ENCODE measurements at regions not wholly inside any gene's neighbourhood (a gene's known extent, or its start where the extent isn't known, plus 50 kb on each side); places are given as distances from the start of the nearest gene placed in this dataset.
"Not testable (repeated sequence)": the region's sequence is repeated elsewhere in the genome, so short reads cannot be mapped to it uniquely, and the experiment has no call there.

GRCh38 chr1:72375226-72375625 lies 92.9 kb upstream of the NEGR1 start:
- intact Hi-C loops (cut with DNase I, micrococcal nuclease) = no loop called here
- no peak overlapping the region for H3K4me3 ChIP-seq

GRCh38 chr1:72371259-72372035 lies 89.1 kb upstream of the NEGR1 start:
- Histone ChIP-seq H3K4me1 (ENCODE audit: low read depth) (no peaks in the 10 kb centered on the region), H3K9me3 (no peaks in the 10 kb centered on the region), H3K36me3 (ENCODE audit: low read depth) (no peaks in the 10 kb centered on the region), H3K4me3 (no peak overlapping the region)
- TF ChIP-seq CTCF (IDR thresholded peaks at IDR 0.05) = no peak
- intact Hi-C loops (cut with DNase I, micrococcal nuclease) = no loop called here
- ATAC-seq = no peak
- no peak for DNase-seq

More at GRCh38 chr1:72375226-72375625, 92.9 kb upstream of the NEGR1 start:
- Histone ChIP-seq H3K36me3 (ENCODE audit: low read depth) (no peaks in the 10 kb centered on the region), H3K9me3 (no peaks in the 10 kb centered on the region), H3K4me1 (ENCODE audit: low read depth) (no peaks in the 10 kb centered on the region)
- TF ChIP-seq CTCF (IDR thresholded peaks at IDR 0.05) = no peak
- DNase-seq = no peak
- no peak for ATAC-seq

- H3K36me3 ChIP-seq (ENCODE audit: low read depth); DNase-seq; ATAC-seq; intact Hi-C loops (cut with DNase I, micrococcal nuclease); H3K4me3 ChIP-seq; H3K9me3 ChIP-seq; H3K4me1 ChIP-seq (ENCODE audit: low read depth): not testable (repeated sequence)
Measured at GRCh38 chr1:72370836-72371235, 88.5 kb upstream of the NEGR1 start.

- DNase-seq (no peak), ATAC-seq (no peak)
- H3K4me1 ChIP-seq (ENCODE audit: low read depth) = no peaks in the 10 kb centered on the region
- intact Hi-C loops (cut with DNase I, micrococcal nuclease) = no loop called here
- H3K4me3 ChIP-seq = no peak overlapping the region
- H3K36me3 ChIP-seq (ENCODE audit: low read depth) = no peaks in the 10 kb centered on the region
- no peak for TF ChIP-seq CTCF (IDR thresholded peaks at IDR 0.05)
- H3K9me3 ChIP-seq = no peaks in the 10 kb centered on the region
Measured at GRCh38 chr1:72369069-72369757, 86.9 kb upstream of the NEGR1 start.

- no peaks in the 10 kb centered on the region for H3K36me3 ChIP-seq (ENCODE audit: low read depth)
- no peak overlapping the region for H3K4me3 ChIP-seq
- intact Hi-C loops (cut with DNase I, micrococcal nuclease) = no loop called here
- ATAC-seq = no peak
- H3K4me1 ChIP-seq (ENCODE audit: low read depth) = no peaks in the 10 kb centered on the region
- no peak for DNase-seq
- TF ChIP-seq CTCF (IDR thresholded peaks at IDR 0.05) = no peak
- no peaks in the 10 kb centered on the region for H3K9me3 ChIP-seq
Measured at GRCh38 chr1:72366466-72366865, 84.1 kb upstream of the NEGR1 start.

GRCh38 chr1:72365693-72366092 lies 83.4 kb upstream of the NEGR1 start:
- H3K9me3 ChIP-seq = no peaks in the 10 kb centered on the region
- no peak overlapping the region for H3K4me3 ChIP-seq
- no peaks in the 10 kb centered on the region for H3K4me1 ChIP-seq (ENCODE audit: low read depth)
- DNase-seq = no peak
- ATAC-seq = no peak
- no peaks in the 10 kb centered on the region for H3K36me3 ChIP-seq (ENCODE audit: low read depth)
- intact Hi-C loops (cut with DNase I, micrococcal nuclease) = no loop called here
- TF ChIP-seq CTCF (IDR thresholded peaks at IDR 0.05) = no peak
